ENCODE measurements at regions not wholly inside any gene's neighbourhood (a gene's known extent, or its start where the extent isn't known, plus 50 kb on each side); places are given as distances from the start of the nearest gene placed in this dataset.

DNA sequence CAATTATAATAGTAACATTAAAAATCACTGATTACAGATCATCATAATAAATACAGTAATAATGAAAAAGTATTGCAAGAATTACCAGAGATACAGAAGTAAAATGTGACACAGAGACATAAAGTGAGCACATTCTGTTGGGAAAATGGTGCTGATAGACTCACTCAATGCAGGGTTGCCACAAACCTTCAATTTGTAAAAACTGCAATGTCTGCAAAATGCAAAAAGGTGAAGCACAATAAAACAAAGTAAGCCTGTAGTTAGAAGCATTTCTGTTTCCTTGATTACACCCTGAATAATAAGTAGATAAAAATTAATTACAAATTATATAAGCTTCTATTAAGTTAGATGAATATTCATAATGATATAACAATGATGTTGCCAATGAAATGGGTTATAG lies 736.2 kb upstream of the CHD1 start:
- DNase-seq (ENCODE audit: low spot score), result no peak
- TF ChIP-seq, protein P1, sequence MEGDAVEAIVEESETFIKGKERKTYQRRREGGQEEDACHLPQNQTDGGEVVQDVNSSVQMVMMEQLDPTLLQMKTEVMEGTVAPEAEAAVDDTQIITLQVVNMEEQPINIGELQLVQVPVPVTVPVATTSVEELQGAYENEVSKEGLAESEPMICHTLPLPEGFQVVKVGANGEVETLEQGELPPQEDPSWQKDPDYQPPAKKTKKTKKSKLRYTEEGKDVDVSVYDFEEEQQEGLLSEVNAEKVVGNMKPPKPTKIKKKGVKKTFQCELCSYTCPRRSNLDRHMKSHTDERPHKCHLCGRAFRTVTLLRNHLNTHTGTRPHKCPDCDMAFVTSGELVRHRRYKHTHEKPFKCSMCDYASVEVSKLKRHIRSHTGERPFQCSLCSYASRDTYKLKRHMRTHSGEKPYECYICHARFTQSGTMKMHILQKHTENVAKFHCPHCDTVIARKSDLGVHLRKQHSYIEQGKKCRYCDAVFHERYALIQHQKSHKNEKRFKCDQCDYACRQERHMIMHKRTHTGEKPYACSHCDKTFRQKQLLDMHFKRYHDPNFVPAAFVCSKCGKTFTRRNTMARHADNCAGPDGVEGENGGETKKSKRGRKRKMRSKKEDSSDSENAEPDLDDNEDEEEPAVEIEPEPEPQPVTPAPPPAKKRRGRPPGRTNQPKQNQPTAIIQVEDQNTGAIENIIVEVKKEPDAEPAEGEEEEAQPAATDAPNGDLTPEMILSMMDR (IDR thresholded peaks at IDR 0.05; ENCODE audit: extremely low read depth, missing control alignments), result no peak

DNA sequence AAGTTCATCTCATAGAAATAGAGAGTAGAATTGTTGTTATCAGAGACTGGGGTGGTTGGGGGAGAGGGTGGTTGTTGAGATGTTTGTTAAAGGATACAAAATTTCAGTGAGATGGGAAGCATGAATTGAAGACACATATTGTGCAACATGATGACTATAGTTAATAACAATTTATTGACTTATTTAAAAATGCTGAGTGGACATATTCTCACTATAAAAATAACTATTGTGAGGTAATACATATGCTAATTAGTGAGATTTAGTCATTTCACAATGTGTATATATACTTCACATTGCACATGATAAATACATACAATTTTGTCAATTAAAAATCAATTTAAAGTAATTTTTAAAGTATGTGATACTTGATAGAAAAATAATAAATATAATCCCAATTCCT lies 722.5 kb upstream of the CHD1 start:
- no peak for DNase-seq (ENCODE audit: low spot score)
- TF ChIP-seq, protein P1 (IDR thresholded peaks at IDR 0.05; ENCODE audit: extremely low read depth, missing control alignments), result no peak

DNA sequence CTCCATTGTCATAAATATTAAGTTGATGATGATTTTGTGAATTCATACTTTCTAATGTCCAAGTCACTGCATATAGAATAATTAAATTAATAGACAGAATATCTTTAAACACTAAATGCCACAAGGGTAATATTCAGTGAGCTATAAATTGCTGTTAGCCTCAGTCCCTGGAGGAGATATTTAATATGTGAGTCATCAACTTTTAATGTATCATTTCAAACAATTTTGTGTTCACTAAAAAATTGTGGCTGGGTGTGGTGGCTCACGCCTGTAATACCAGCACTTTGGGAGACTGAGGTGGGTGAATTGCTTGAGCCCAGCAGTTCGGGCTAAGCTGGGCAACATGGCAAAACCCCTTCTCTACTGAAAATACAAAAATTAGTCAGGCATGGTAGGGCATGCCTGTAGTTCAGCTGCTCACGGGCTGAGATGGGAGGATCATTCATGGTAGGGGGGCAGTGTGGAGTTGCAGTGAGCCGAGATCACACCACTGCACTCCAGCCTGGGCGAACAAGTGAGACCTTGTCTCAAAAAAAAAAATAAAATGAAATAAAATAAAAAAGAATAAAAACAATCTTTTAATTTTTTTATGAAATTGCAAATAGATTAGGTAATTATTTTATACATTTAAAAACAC lies 717.3 kb upstream of the CHD1 start:
- TF ChIP-seq, protein P1 (IDR thresholded peaks at IDR 0.05; ENCODE audit: extremely low read depth, missing control alignments), result no peak
- no peak for DNase-seq (ENCODE audit: low spot score)

DNA sequence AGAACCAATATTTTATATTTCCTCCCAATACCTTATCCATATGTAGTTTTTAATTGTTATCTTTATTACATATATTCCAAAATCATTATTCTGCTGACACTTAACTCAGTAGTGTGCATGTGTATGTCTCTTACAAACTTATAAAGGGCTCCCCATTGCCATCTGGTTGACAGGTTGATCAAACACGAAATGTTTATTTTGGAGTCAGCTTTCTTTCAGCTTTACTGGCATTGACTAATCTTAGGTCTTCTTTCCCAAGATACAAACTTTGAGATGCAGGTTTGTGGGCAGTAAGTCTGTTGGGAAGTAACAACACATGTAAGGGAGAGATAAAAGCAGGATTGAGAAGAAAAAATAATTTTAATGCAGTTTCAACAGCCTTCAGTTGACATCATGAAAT lies 716.0 kb upstream of the CHD1 start:
- no peak for DNase-seq (ENCODE audit: low spot score)
- TF ChIP-seq, protein P1 (IDR thresholded peaks at IDR 0.05; ENCODE audit: extremely low read depth, missing control alignments), result no peak

DNA sequence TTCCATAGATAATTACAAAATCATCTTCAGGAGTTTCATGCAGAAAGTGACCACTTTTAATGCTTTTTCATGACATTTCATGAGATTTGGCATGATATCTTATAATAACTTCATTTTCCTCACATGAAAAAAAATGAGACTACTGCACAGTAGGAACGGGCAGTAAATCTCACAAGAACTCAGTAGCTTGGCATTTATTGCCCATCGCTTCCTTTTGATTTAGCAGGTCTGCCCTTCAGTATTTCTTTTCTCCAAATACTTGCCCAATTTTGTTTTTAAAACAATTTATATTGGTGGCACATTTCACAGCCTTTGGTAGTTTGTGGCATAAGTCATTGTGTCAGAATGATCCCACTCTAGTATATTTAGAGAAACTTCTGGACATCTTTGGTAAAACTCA lies 711.8 kb upstream of the CHD1 start:
- DNase-seq (ENCODE audit: low spot score), result no peak
- TF ChIP-seq, protein P1 (IDR thresholded peaks at IDR 0.05; ENCODE audit: extremely low read depth, missing control alignments), result no peak

DNA sequence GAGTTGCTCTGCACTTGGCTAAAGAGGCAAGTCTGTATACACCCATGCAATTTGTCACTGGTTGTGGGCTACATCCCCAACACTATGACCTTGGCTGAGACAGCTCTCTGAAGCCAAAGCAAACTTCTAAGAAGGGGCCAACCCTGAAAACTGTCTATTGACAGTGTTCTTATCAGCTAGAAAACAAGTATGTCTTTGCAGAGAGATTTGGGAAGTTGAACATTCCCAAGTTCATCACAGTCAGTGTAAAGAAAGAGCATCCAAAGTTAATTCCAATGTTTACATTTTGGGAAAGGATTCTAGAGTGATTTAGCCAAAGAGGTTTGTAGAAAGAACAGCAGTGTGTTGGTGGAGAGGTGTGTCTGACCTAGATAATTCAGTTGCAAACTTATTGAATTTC lies 711.1 kb upstream of the CHD1 start:
- DNase-seq (ENCODE audit: low spot score), result no peak

DNA sequence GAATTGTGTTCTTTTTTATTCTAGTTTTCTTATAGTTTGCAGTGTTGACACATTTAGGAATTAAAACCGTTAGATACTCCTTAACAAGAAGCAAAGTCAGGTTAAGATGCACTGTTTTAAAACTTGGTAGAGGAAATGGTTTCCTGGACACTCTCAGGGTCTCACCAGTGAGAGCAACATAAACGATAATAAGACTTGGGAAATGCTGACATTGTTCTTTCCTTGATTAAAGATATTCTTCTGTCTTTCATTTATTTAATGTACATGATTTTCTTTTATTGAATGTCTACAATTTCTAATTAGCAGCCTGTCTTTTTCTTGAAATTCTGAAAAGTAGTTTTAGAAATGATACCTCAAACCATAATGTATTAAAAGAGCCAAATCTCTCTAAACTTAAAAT lies 707.9 kb upstream of the CHD1 start:
- no peak for DNase-seq (ENCODE audit: low spot score)
- TF ChIP-seq, protein P1 (IDR thresholded peaks at IDR 0.05; ENCODE audit: extremely low read depth, missing control alignments), result no peak

More for the DNA sequence above, 711.1 kb upstream of the CHD1 start:
- TF ChIP-seq, protein P1 (IDR thresholded peaks at IDR 0.05; ENCODE audit: extremely low read depth, missing control alignments), result no peak

Measured in GM20000 (cell line).